ENCODE measurements at regions not wholly inside any gene's neighbourhood (a gene's known extent, or its start where the extent isn't known, plus 50 kb on each side); places are given as distances from the start of the nearest gene placed in this dataset.

GRCh38 chr9:69961843-69962242, 81.8 kb upstream of the MAMDC2 start:
- Histone ChIP-seq H3K9me3 (ENCODE audit: control insufficient read depth in 4 of 4, low read length in 3 of 4) (no peaks in the 10 kb centered on the region), H3K36me3 (ENCODE audit: control insufficient read depth in 4 of 4, insufficient read depth in 3 of 4, low read depth in 1 of 4, low read length in 3 of 4) (no peaks in the 10 kb centered on the region), H3K27ac (ENCODE audit: low read depth in 1 of 2, low read length in 2 of 2) (no peak overlapping the region), H3K9ac (ENCODE audit: low read depth in 1 of 2, low read length in 2 of 2) (no peak overlapping the region), H3K4me1 (ENCODE audit: control insufficient read depth in 4 of 4, insufficient read depth in 4 of 4, low read length in 3 of 4) (no peaks in the 10 kb centered on the region), H3K4me3 (ENCODE audit: low read depth in 1 of 3, low read length in 3 of 3) (no peak overlapping the region), H3K27me3 (ENCODE audit: control insufficient read depth in 4 of 4, insufficient read depth in 4 of 4, low read length in 3 of 4) (no peaks in the 10 kb centered on the region)
- TF ChIP-seq TAF1 (conservative IDR thresholded peaks at IDR 0.05) (no peak), RXRA (IDR thresholded peaks at IDR 0.05) (no peak), FOXA2 (IDR thresholded peaks at IDR 0.05) (no peak)
- WGBS, result 82% methylated on average over 1 of the region's 1 CpG
- DNase-seq (ENCODE audit: low spot score), result no peak

GRCh38 chr9:69963803-69964202, 79.8 kb upstream of the MAMDC2 start:
- WGBS, result 73% methylated on average over 9 of the region's 9 CpGs
- no peaks in the 10 kb centered on the region for H3K27me3 ChIP-seq (ENCODE audit: control insufficient read depth in 4 of 4, insufficient read depth in 4 of 4, low read length in 3 of 4)
- no peak overlapping the region for H3K4me3 ChIP-seq (ENCODE audit: low read depth in 1 of 3, low read length in 3 of 3)
- H3K9me3 ChIP-seq (ENCODE audit: control insufficient read depth in 4 of 4, low read length in 3 of 4), result no peaks in the 10 kb centered on the region
- H3K27ac ChIP-seq (ENCODE audit: low read depth in 1 of 2, low read length in 2 of 2), result no peak overlapping the region
- no peak overlapping the region for H3K9ac ChIP-seq (ENCODE audit: low read depth in 1 of 2, low read length in 2 of 2)
- no peaks in the 10 kb centered on the region for H3K36me3 ChIP-seq (ENCODE audit: control insufficient read depth in 4 of 4, insufficient read depth in 3 of 4, low read depth in 1 of 4, low read length in 3 of 4)
- H3K4me1 ChIP-seq (ENCODE audit: control insufficient read depth in 4 of 4, insufficient read depth in 4 of 4, low read length in 3 of 4), result no peaks in the 10 kb centered on the region
- TF ChIP-seq FOXA2 (IDR thresholded peaks at IDR 0.05) (no peak), HNF4G (IDR thresholded peaks at IDR 0.05) (no peak), SP1 (IDR thresholded peaks at IDR 0.05) (no peak), NR2F2 (IDR thresholded peaks at IDR 0.05) (no peak), TAF1 (conservative IDR thresholded peaks at IDR 0.05) (no peak), MAX (IDR thresholded peaks at IDR 0.05) (no peak)
- DNase-seq (ENCODE audit: low spot score), result no peak

GRCh38 chr9:69964446-69964845, 79.2 kb upstream of the MAMDC2 start:
- Histone ChIP-seq H3K4me3 (ENCODE audit: low read depth in 1 of 3, low read length in 3 of 3) (no peak overlapping the region), H3K27me3 (ENCODE audit: control insufficient read depth in 4 of 4, insufficient read depth in 4 of 4, low read length in 3 of 4) (no peaks in the 10 kb centered on the region), H3K9ac (ENCODE audit: low read depth in 1 of 2, low read length in 2 of 2) (no peak overlapping the region), H3K9me3 (ENCODE audit: control insufficient read depth in 4 of 4, low read length in 3 of 4) (no peaks in the 10 kb centered on the region), H3K27ac (ENCODE audit: low read depth in 1 of 2, low read length in 2 of 2) (no peak overlapping the region), H3K36me3 (ENCODE audit: control insufficient read depth in 4 of 4, insufficient read depth in 3 of 4, low read depth in 1 of 4, low read length in 3 of 4) (no peaks in the 10 kb centered on the region), H3K4me1 (ENCODE audit: control insufficient read depth in 4 of 4, insufficient read depth in 4 of 4, low read length in 3 of 4) (no peaks in the 10 kb centered on the region)
- 84% methylated on average over 1 of the region's 1 CpG for WGBS
- DNase-seq (ENCODE audit: low spot score), result no peak
- TF ChIP-seq FOXA2 (IDR thresholded peaks at IDR 0.05) (no peak), HNF4G (IDR thresholded peaks at IDR 0.05) (no peak), EGR1 (IDR thresholded peaks at IDR 0.05; ENCODE audit: low read depth in 2 of 2) (no peak), YY1 (IDR thresholded peaks at IDR 0.05) (no peak), JUND (IDR thresholded peaks at IDR 0.05) (no peak), RAD21 (IDR thresholded peaks at IDR 0.05) (no peak), TAF1 (conservative IDR thresholded peaks at IDR 0.05) (no peak), ATF3 (IDR thresholded peaks at IDR 0.05) (no peak), SP1 (IDR thresholded peaks at IDR 0.05) (no peak), GABPA (IDR thresholded peaks at IDR 0.05 in 1 of 2, conservative IDR thresholded peaks at IDR 0.05 in 1 of 2) (no peak), HNF4A (conservative IDR thresholded peaks at IDR 0.05) (no peak)

- Histone ChIP-seq H3K4me3 (ENCODE audit: low read depth in 1 of 3, low read length in 3 of 3) (no peak overlapping the region), H3K9me3 (ENCODE audit: control insufficient read depth in 4 of 4, low read length in 3 of 4) (no peaks in the 10 kb centered on the region), H3K36me3 (ENCODE audit: control insufficient read depth in 4 of 4, insufficient read depth in 3 of 4, low read depth in 1 of 4, low read length in 3 of 4) (no peaks in the 10 kb centered on the region), H3K4me1 (ENCODE audit: control insufficient read depth in 4 of 4, insufficient read depth in 4 of 4, low read length in 3 of 4) (no peaks in the 10 kb centered on the region), H3K27me3 (ENCODE audit: control insufficient read depth in 4 of 4, insufficient read depth in 4 of 4, low read length in 3 of 4) (no peaks in the 10 kb centered on the region), H3K27ac (ENCODE audit: low read depth in 1 of 2, low read length in 2 of 2) (no peak overlapping the region), H3K9ac (ENCODE audit: low read depth in 1 of 2, low read length in 2 of 2) (no peak overlapping the region)
- WGBS, result 94% methylated on average over 6 of the region's 6 CpGs
- DNase-seq (ENCODE audit: low spot score), result no peak
- TF ChIP-seq HNF4G (IDR thresholded peaks at IDR 0.05) (no peak), SP1 (IDR thresholded peaks at IDR 0.05) (no peak), RXRA (IDR thresholded peaks at IDR 0.05) (no peak), HNF4A (conservative IDR thresholded peaks at IDR 0.05) (no peak), TAF1 (conservative IDR thresholded peaks at IDR 0.05) (no peak), CTCF (IDR thresholded peaks at IDR 0.05; ENCODE audit: low read depth, low read length, missing input control) (no peak), MAX (IDR thresholded peaks at IDR 0.05) (no peak), FOXA2 (IDR thresholded peaks at IDR 0.05) (no peak), FOXA1 (IDR thresholded peaks at IDR 0.05) (no peak), YY1 (IDR thresholded peaks at IDR 0.05) (no peak), JUND (IDR thresholded peaks at IDR 0.05) (no peak), GABPA (IDR thresholded peaks at IDR 0.05 in 1 of 2, conservative IDR thresholded peaks at IDR 0.05 in 1 of 2) (no peak), NR2F2 (IDR thresholded peaks at IDR 0.05) (no peak), RAD21 (IDR thresholded peaks at IDR 0.05) (no peak), EGR1 (IDR thresholded peaks at IDR 0.05; ENCODE audit: low read depth in 2 of 2) (no peak), ZBTB33 (IDR thresholded peaks at IDR 0.05) (no peak)
Measured at GRCh38 chr9:69965416-69966145, 78.1 kb upstream of the MAMDC2 start.

Measured in liver (tissue), 8 donors.